ENCODE measurements at regions not wholly inside any gene's neighbourhood (a gene's known extent, or its start where the extent isn't known, plus 50 kb on each side); places are given as distances from the start of the nearest gene placed in this dataset.

DNA sequence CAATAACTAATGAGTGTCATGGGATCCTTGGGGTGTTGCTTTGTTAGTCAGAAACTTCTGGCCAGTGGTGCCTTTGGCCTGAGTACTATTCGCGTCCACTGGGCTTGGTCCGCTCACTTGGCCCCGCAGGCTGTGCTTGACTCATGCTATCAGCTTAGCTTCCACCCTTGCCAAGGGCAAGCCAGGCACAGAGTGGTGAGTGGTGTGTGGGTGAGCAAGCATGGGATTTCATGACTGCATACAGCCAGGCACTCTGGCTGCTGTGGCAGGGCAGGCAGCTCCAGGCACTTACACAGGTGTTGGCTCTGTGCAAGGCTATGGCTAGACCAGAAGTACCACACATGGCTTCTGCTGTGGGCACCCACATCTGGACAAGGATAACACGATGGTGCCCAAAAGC is 1026.3 kb downstream of the PCDH19 start:
- Histone ChIP-seq H3K36me3 (ENCODE audit: low read depth) (no peaks in the 10 kb centered on the region), H3K4me3 (no peak overlapping the region), H3K4me1 (ENCODE audit: low read depth) (no peaks in the 10 kb centered on the region), H3K9me3 (no peaks in the 10 kb centered on the region)
- ATAC-seq, result no peak
- TF ChIP-seq, protein P1, sequence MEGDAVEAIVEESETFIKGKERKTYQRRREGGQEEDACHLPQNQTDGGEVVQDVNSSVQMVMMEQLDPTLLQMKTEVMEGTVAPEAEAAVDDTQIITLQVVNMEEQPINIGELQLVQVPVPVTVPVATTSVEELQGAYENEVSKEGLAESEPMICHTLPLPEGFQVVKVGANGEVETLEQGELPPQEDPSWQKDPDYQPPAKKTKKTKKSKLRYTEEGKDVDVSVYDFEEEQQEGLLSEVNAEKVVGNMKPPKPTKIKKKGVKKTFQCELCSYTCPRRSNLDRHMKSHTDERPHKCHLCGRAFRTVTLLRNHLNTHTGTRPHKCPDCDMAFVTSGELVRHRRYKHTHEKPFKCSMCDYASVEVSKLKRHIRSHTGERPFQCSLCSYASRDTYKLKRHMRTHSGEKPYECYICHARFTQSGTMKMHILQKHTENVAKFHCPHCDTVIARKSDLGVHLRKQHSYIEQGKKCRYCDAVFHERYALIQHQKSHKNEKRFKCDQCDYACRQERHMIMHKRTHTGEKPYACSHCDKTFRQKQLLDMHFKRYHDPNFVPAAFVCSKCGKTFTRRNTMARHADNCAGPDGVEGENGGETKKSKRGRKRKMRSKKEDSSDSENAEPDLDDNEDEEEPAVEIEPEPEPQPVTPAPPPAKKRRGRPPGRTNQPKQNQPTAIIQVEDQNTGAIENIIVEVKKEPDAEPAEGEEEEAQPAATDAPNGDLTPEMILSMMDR (IDR thresholded peaks at IDR 0.05), result no peak
- intact Hi-C loops (cut with DNase I, micrococcal nuclease), result no loop called here
- no peak for DNase-seq

DNA sequence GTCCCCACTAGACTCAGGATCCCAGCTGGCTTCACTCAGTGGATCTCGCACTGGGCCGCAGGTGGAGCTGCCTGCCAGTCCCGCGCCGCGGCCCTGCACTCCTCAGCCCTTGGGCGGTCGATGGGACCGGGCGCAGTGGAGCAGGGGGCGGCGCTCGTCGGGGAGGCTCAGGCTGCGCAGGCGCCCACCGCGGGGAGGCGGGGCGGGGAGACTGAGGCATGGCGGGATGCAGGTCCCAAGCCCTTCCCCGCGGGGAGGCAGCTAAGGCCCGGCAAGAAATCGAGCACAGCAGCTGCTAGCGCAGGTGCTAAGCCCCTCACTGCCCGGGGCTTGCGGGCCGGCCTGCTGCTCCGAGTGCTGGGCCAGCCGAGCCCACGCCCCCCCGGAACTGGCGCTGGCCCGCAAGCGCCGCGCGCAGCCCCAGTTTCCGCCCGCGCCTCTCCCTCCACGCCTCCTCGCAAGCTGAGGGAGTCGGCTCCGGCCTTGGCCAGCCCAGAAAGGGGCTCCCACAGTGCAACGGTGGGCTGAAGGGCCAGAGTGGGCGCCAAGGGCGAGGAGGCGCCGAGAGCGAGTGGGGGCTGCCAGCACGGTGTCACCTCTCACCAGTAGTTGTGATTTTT is 1038.0 kb downstream of the PCDH19 start:
- TF ChIP-seq, protein P1 (IDR thresholded peaks at IDR 0.05), result no peak
- Histone ChIP-seq H3K36me3 (ENCODE audit: low read depth) (no peaks in the 10 kb centered on the region), H3K4me1 (ENCODE audit: low read depth) (no peaks in the 10 kb centered on the region), H3K4me3 (no peak overlapping the region), H3K9me3 (no peaks in the 10 kb centered on the region)
- intact Hi-C loops (cut with DNase I, micrococcal nuclease), result no loop called here
- ATAC-seq (no peak), DNase-seq (no peak)

DNA sequence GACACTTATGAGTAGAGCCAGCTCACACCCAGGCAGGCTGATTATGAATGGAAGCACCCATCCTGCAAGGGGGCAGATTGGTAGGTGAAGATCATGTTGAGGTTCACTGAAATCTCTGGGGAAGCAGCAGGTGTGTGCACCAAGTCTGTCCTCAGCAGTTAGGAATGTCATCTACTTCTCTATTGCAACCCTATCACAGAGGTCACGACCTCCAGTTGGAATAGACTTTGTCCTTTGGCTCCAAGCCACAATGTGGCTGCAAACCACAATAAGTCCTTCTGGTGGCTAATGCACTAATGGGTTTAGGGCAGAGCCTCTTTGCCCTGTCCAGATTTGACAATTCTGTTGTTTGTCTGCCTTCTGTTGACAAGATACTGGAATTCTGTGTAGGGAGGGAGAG is 1056.7 kb downstream of the PCDH19 start:
- DNase-seq (no peak), ATAC-seq (no peak)
- no peaks in the 10 kb centered on the region for H3K36me3 ChIP-seq (ENCODE audit: low read depth)
- no peaks in the 10 kb centered on the region for H3K4me1 ChIP-seq (ENCODE audit: low read depth)
- intact Hi-C loops (cut with DNase I, micrococcal nuclease), result no loop called here
- H3K9me3 ChIP-seq, result no peaks in the 10 kb centered on the region
- no peak overlapping the region for H3K4me3 ChIP-seq
- TF ChIP-seq, protein P1 (IDR thresholded peaks at IDR 0.05), result no peak

DNA sequence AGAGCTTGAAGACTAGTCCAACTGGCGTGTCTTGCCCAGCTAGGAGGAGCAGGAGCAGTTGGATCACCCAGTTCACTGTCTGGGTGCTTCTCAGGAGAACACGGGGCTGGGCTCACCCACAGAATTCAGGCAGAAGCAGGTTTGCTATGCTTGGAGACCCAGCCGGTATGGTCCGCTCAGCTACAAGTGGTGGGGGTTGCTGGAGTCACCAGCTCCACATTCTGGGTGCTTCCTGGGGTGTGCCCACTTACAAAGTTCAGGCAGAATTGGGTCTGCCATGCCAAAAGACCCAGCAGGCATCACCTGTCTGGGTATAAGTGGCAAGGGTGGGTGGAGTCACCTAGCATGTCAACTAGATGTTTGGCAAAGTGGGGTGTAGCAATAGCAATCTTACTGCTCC is 1061.8 kb downstream of the PCDH19 start:
- ATAC-seq (no peak), DNase-seq (no peak)
- TF ChIP-seq, protein P1 (IDR thresholded peaks at IDR 0.05), result no peak
- intact Hi-C loops (cut with DNase I, micrococcal nuclease), result no loop called here
- Histone ChIP-seq H3K36me3 (ENCODE audit: low read depth) (no peaks in the 10 kb centered on the region), H3K9me3 (no peaks in the 10 kb centered on the region), H3K4me1 (ENCODE audit: low read depth) (no peaks in the 10 kb centered on the region), H3K4me3 (no peak overlapping the region)

DNA sequence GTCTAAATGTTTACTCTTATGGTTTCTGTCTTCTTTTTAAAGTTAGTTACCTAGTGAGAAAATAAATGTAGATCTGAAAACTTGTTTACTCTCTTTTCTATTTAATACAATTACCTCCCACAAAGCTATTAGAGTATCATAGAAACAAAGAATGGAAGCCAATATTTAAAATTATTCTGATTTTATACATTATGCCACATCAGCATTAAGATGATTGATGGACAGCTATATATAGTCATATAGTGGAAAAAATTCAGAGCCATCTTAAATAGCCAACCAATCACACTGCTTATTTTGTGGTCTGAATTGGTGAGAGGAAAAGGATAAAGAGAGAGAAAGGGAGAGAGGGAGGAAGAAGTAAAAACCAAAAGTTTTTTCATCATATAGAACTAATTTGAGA is 1101.8 kb downstream of the PCDH19 start:
- intact Hi-C loops (cut with DNase I, micrococcal nuclease), result no loop called here
- no peak overlapping the region for H3K4me3 ChIP-seq
- no peaks in the 10 kb centered on the region for H3K36me3 ChIP-seq (ENCODE audit: low read depth)
- TF ChIP-seq, protein P1 (IDR thresholded peaks at IDR 0.05), result no peak
- ATAC-seq (no peak), DNase-seq (no peak)
- no peaks in the 10 kb centered on the region for H3K4me1 ChIP-seq (ENCODE audit: low read depth)
- no peaks in the 10 kb centered on the region for H3K9me3 ChIP-seq

DNA sequence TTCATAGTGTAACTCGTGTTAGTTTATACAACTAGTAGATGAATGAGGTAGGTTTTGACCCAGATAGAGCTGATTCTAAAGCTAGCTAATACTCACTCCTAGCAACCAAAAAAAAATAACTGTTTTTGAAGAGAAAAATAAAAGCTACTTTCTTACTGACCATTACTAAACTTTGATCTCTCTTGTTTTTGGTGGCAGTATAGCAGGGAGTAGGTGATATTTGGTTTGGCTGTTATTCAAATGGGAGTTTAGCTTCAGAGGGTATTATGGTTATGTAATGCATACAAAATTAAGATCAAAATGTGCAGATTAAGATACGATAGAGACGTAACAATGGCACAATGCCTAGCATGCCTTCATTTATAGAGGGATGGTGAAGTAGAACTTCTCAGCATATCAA is 1104.5 kb downstream of the PCDH19 start:
- Histone ChIP-seq H3K36me3 (ENCODE audit: low read depth) (no peaks in the 10 kb centered on the region), H3K4me1 (ENCODE audit: low read depth) (no peaks in the 10 kb centered on the region), H3K9me3 (no peaks in the 10 kb centered on the region), H3K4me3 (no peak overlapping the region)
- ATAC-seq, result no peak
- intact Hi-C loops (cut with DNase I, micrococcal nuclease), result no loop called here
- TF ChIP-seq, protein P1 (IDR thresholded peaks at IDR 0.05), result no peak
- DNase-seq, result no peak
